H1 (cell line): ENCODE measurements at regions not wholly inside any gene's neighbourhood (a gene's known extent, or its start where the extent isn't known, plus 50 kb on each side); places are given as distances from the start of the nearest gene placed in this dataset.

Source experiments
- CTCF ChIA-PET: fragments of 300-600 bp; sonication (Branson Sonifier 250); formaldehyde crosslinking; loops from one replicate; lab custom pipeline; 2021; ENCODE audit not compliant: partially characterized antibody; lab: Charles Lee
- POLR2A ChIA-PET: fragments of 300-600 bp; sonication (Branson Sonifier 250); formaldehyde crosslinking; loops from one replicate; lab custom pipeline; 2021; ENCODE audit warnings: inconsistent platforms; ENCODE audit not compliant: partially characterized antibody; lab: Charles Lee
- DNase-seq, 2 experiments: peaks; one replicate each; pipeline versions ENCODE4 v3.0.0 to v3.0.0-alpha.2; 2010 to 2022; ENCODE audit warnings: low spot score in 2 of 2, low read depth in 1 of 2, mixed read lengths in 1 of 2
- FAIRE-seq: peaks from 2 replicates; lab custom pipeline; 2011; peaks lifted over from hg19 to GRCh38; lab: Jason Lieb, UNC
- H2AFZ ChIP-seq: 2 replicates; pipeline ENCODE4 v1.8.1; 2012; ENCODE audit warnings: low read length, inconsistent platforms
- H2AK5ac ChIP-seq: 2 replicates; pipeline ENCODE4 v1.6.1; 2013; ENCODE audit warnings: low read depth, low read length
- H2BK120ac ChIP-seq: replicated peaks from 2 replicates; pipeline ENCODE3; 2013; ENCODE audit warnings: low read depth, low read length, inconsistent platforms
- H2BK12ac ChIP-seq: 2 replicates; pipeline ENCODE4 v1.6.1; 2013; ENCODE audit warnings: low read depth, low read length
- H2BK15ac ChIP-seq: 2 replicates; pipeline ENCODE4 v1.6.1; 2013; ENCODE audit warnings: low read length
- H2BK20ac ChIP-seq: 2 replicates; pipeline ENCODE4 v1.6.1; 2013; ENCODE audit warnings: low read length
- H2BK5ac ChIP-seq: 2 replicates; pipeline ENCODE4 v1.6.1; 2013; ENCODE audit warnings: low read depth, low read length
- H3K14ac ChIP-seq: 2 replicates; pipeline ENCODE4 v1.6.1; 2013; ENCODE audit warnings: inconsistent platforms; ENCODE audit not compliant: insufficient read length
- H3K18ac ChIP-seq: 2 replicates; pipeline ENCODE4 v1.6.1; 2013; ENCODE audit warnings: low read length; ENCODE audit errors: extremely low read depth
- H3K23ac ChIP-seq: 2 replicates; pipeline ENCODE4 v1.6.1; 2013; ENCODE audit warnings: inconsistent platforms; ENCODE audit not compliant: insufficient read length
- H3K23me2 ChIP-seq: 2 replicates; pipeline ENCODE4 v1.6.1; 2013; ENCODE audit warnings: low read depth, low read length
- H3K27ac ChIP-seq: 2 replicates; pipeline ENCODE4 v1.6.1; 2011; ENCODE audit warnings: low read depth, low read length, inconsistent platforms
- H3K27me3 ChIP-seq, 4 experiments: replicated peaks in 1 of 4; 1 replicate in 1 of 4; 2 replicates in 3 of 4; pipeline versions ENCODE4 v1.6.1 to v1.8.1; 2011 to 2013; ENCODE audit warnings: low read length in 3 of 4, mild to moderate bottlenecking in 3 of 4, inconsistent platforms in 2 of 4, mixed read lengths in 2 of 4, moderate library complexity in 1 of 4; ENCODE audit not compliant: control insufficient read depth in 3 of 4, insufficient read depth in 3 of 4; ENCODE audit errors: extremely low read depth in 1 of 4
- H3K36me3 ChIP-seq, 4 experiments: 2 replicates each; pipeline versions ENCODE4 v1.6.1 to v1.8.1; 2011 to 2013; ENCODE audit warnings: mild to moderate bottlenecking in 4 of 4, low read length in 3 of 4, moderate library complexity in 2 of 4, control low read depth in 1 of 4, inconsistent platforms in 1 of 4; ENCODE audit not compliant: insufficient read depth in 4 of 4, control insufficient read depth in 2 of 4
- H3K4ac ChIP-seq: replicated peaks from 2 replicates; pipeline ENCODE3; 2013; ENCODE audit warnings: low read length, low read depth, mixed read lengths, inconsistent platforms; ENCODE audit not compliant: insufficient read length
- H3K4me1 ChIP-seq, 4 experiments: replicated peaks in 1 of 4; 1 replicate in 1 of 4; 2 replicates in 3 of 4; pipeline versions ENCODE4 v1.6.1 to v1.8.1; 2011 to 2013; ENCODE audit warnings: low read length in 3 of 4, inconsistent platforms in 2 of 4, mixed read lengths in 1 of 4; ENCODE audit not compliant: insufficient read depth in 4 of 4, control insufficient read depth in 3 of 4
- H3K4me2 ChIP-seq, 2 experiments: 2 replicates each; pipeline versions ENCODE4 v1.6.1 to v1.8.1; 2011 to 2013; ENCODE audit warnings: low read depth in 2 of 2, low read length in 2 of 2, control low read depth in 1 of 2, inconsistent platforms in 1 of 2, mild to moderate bottlenecking in 1 of 2; ENCODE audit not compliant: insufficient read depth in 1 of 2
- H3K4me3 ChIP-seq, 4 experiments: fragments of 200-600, 300-600 bp in 1 of 4; sonication (generic), shearing (Covaris generic), sonication (Bioruptor Twin) in 1 of 4; 2 replicates each; pipeline versions ENCODE4 v1.5.1 to v1.8.1; 2011 to 2016; ENCODE audit warnings: low read length in 4 of 4, low read depth in 3 of 4, control low read depth in 2 of 4, inconsistent platforms in 2 of 4, mild to moderate bottlenecking in 2 of 4, mixed read lengths in 1 of 4, moderate library complexity in 1 of 4; ENCODE audit not compliant: insufficient read depth in 2 of 4; ENCODE audit errors: extremely low read depth in 1 of 4
- H3K56ac ChIP-seq: replicated peaks from 2 replicates; pipeline ENCODE3; 2013; ENCODE audit warnings: low read depth, mild to moderate bottlenecking, mixed read lengths, low read length, inconsistent platforms; ENCODE audit not compliant: insufficient read length
- H3K79me1 ChIP-seq: 2 replicates; pipeline ENCODE4 v1.6.1; 2013; ENCODE audit warnings: low read depth, low read length, control low read depth
- H3K79me2 ChIP-seq, 2 experiments: 2 replicates each; pipeline versions ENCODE4 v1.6.1 to v1.8.1; 2012 to 2013; ENCODE audit warnings: low read length in 2 of 2, mild to moderate bottlenecking in 2 of 2, inconsistent platforms in 1 of 2; ENCODE audit not compliant: insufficient read depth in 2 of 2, control insufficient read depth in 1 of 2
- H3K9ac ChIP-seq, 4 experiments: replicated peaks in 1 of 4; 1 replicate in 1 of 4; 2 replicates in 3 of 4; pipeline versions ENCODE4 v1.6.1 to v1.8.1; 2011 to 2013; ENCODE audit warnings: low read depth in 3 of 4, low read length in 3 of 4, control low read depth in 2 of 4, mild to moderate bottlenecking in 2 of 4, moderate library complexity in 2 of 4, inconsistent platforms in 1 of 4; ENCODE audit errors: extremely low read depth in 1 of 4
- H3K9me3 ChIP-seq, 2 experiments: 2 replicates each; pipeline versions ENCODE4 v1.6.1 to v1.8.1; 2012 to 2013; ENCODE audit warnings: mild to moderate bottlenecking in 2 of 2, moderate library complexity in 2 of 2, control low read depth in 1 of 2, inconsistent platforms in 1 of 2, low read depth in 1 of 2, low read length in 1 of 2, mixed read lengths in 1 of 2; ENCODE audit not compliant: insufficient read depth in 2 of 2
- H4K20me1 ChIP-seq, 2 experiments: replicated peaks in 1 of 2; 2 replicates each; pipeline versions ENCODE3 to v1.8.1; 2011 to 2013; ENCODE audit warnings: inconsistent platforms in 2 of 2, low read length in 2 of 2, mild to moderate bottlenecking in 1 of 2; ENCODE audit not compliant: insufficient read depth in 2 of 2, control insufficient read depth in 1 of 2
- H4K5ac ChIP-seq: 2 replicates; pipeline ENCODE4 v1.6.1; 2013; ENCODE audit warnings: low read length, low read depth, mixed read lengths, inconsistent platforms; ENCODE audit not compliant: insufficient read length
- H4K8ac ChIP-seq: 2 replicates; pipeline ENCODE4 v1.8.0; 2013; ENCODE audit warnings: mild to moderate bottlenecking, moderate library complexity, low read length, inconsistent platforms; ENCODE audit not compliant: insufficient read depth; ENCODE audit errors: extremely low read depth
- H4K91ac ChIP-seq: replicated peaks from 2 replicates; pipeline ENCODE3; 2013; ENCODE audit warnings: low read length, mixed read lengths, inconsistent platforms; ENCODE audit not compliant: insufficient read length
- ASH2L ChIP-seq: fragments of 200-600, 300-600 bp; sonication (generic); IDR thresholded peaks from one replicate; pipeline ENCODE4 v1.7.1; 2017; ENCODE audit warnings: low read length
- BACH1 ChIP-seq: IDR thresholded peaks from 2 replicates; pipeline ENCODE4 v1.6.1; 2012; ENCODE audit warnings: low read length, improper control_type of control experiment
- CBX8 ChIP-seq: fragments of 300-800, 300-1000 bp; sonication (generic); IDR thresholded peaks from 2 replicates; pipeline ENCODE4 v1.7.1; 2016; ENCODE audit warnings: low read depth, low read length, borderline replicate concordance
- CREB1 ChIP-seq: IDR thresholded peaks from 2 replicates; pipeline ENCODE4 v1.6.1; 2012; ENCODE audit warnings: inconsistent platforms
- E2F6 ChIP-seq: IDR thresholded peaks from 2 replicates; pipeline ENCODE4 v1.6.1; 2012; ENCODE audit warnings: inconsistent platforms
- GTF2F1 ChIP-seq: IDR thresholded peaks from 2 replicates; pipeline ENCODE4 v1.6.1; 2012; ENCODE audit warnings: low read depth, low read length, improper control_type of control experiment, borderline replicate concordance
- MAFK ChIP-seq: IDR thresholded peaks from 2 replicates; pipeline ENCODE4 v1.6.1; 2012; ENCODE audit warnings: low read depth, mild to moderate bottlenecking, improper control_type of control experiment, low read length
- POLR2A ChIP-seq, 2 experiments: IDR thresholded peaks; 1 replicate in 1 of 2; 2 replicates in 1 of 2; pipeline ENCODE4 v1.6.1; 2011; ENCODE audit warnings: low read depth in 2 of 2, low read length in 2 of 2, mild to moderate bottlenecking in 2 of 2; ENCODE audit errors: control extremely low read depth in 1 of 2
- POU5F1 ChIP-seq: IDR thresholded peaks from 2 replicates; pipeline ENCODE4 v1.6.1; 2011; ENCODE audit warnings: low read depth, mild to moderate bottlenecking, low read length, moderate library complexity
- RAD21 ChIP-seq, 2 experiments: IDR thresholded peaks in 1 of 2; conservative IDR thresholded peaks in 1 of 2; 2 replicates each; pipeline ENCODE4 v1.6.1; 2011; ENCODE audit warnings: low read depth in 2 of 2, low read length in 2 of 2, improper control_type of control experiment in 1 of 2, inconsistent platforms in 1 of 2, mild to moderate bottlenecking in 1 of 2, moderate library complexity in 1 of 2
- RBBP5 ChIP-seq: IDR thresholded peaks from 2 replicates; pipeline ENCODE4 v1.7.1; 2012; ENCODE audit warnings: low read depth, mild to moderate bottlenecking, inconsistent platforms, low read length, moderate library complexity, borderline replicate concordance
- SIX5 ChIP-seq: IDR thresholded peaks from 2 replicates; pipeline ENCODE4 v1.6.1; 2011; ENCODE audit warnings: mild to moderate bottlenecking, low read depth, low read length
- SP1 ChIP-seq: IDR thresholded peaks from 2 replicates; pipeline ENCODE4 v1.6.1; 2011; ENCODE audit warnings: low read depth, low read length
- TBP ChIP-seq: IDR thresholded peaks from 2 replicates; pipeline ENCODE4 v1.6.1; 2011; ENCODE audit warnings: low read depth, low read length, improper control_type of control experiment
- WGBS, 2 experiments: shearing (Covaris generic) in 1 of 2; methylation state at CpG; one replicate each; pipeline versions ENCODE4 v1.1.6 to v1.1.7; 2013 to 2015; ENCODE audit warnings: low lambda C conversion rate in 2 of 2, mixed read lengths in 2 of 2, inconsistent platforms in 1 of 2, low coverage in 1 of 2, missing lambda C conversion rate in 1 of 2; ENCODE audit not compliant: insufficient replicate concordance in 2 of 2, insufficient coverage in 1 of 2, insufficient read length in 1 of 2; ENCODE audit errors: extremely low coverage in 1 of 2, missing lambda C conversion rate in 1 of 2; 5-methylcytosine and 5-hydroxymethylcytosine counted together
- TF ChIP-seq, protein P1 (sequence below): IDR thresholded peaks from 2 replicates; pipeline ENCODE4 v1.6.1; 2011; ENCODE audit warnings: low read length, improper control_type of control experiment

- Histone ChIP-seq H3K9ac (no peak overlapping the region), H3K27ac (no peak overlapping the region), H3K56ac (no peak overlapping the region), H4K8ac (no peak overlapping the region), H4K91ac (no peak overlapping the region), H3K4me2 (no peak overlapping the region), H2BK15ac (no peak overlapping the region), H2AFZ (no peak overlapping the region), H2BK20ac (no peak overlapping the region), H3K79me2 (no peaks in the 10 kb centered on the region), H3K4ac (no peak overlapping the region), H3K23ac (no peak overlapping the region), H3K36me3 (no peaks in the 10 kb centered on the region), H2BK120ac (no peak overlapping the region), H2AK5ac (no peak overlapping the region), H3K9me3 (peaks cover 2 to 3% of the 10 kb centered on the region in 2 experiments; a peak in 2 of 4 replicates), H3K27me3 (no peaks in the 10 kb centered on the region), H3K4me3 (no peak overlapping the region), H2BK12ac (no peak overlapping the region), H3K79me1 (no peaks in the 10 kb centered on the region), H3K18ac (no peak overlapping the region), H3K23me2 (no peaks in the 10 kb centered on the region), H4K20me1 (no peaks in the 10 kb centered on the region), H3K14ac (no peak overlapping the region), H2BK5ac (no peak overlapping the region), H3K4me1 (no peaks in the 10 kb centered on the region), H4K5ac (no peak overlapping the region)
- POLR2A ChIA-PET: no interaction called here
- FAIRE-seq (no peak), DNase-seq (no peak)
- 97% methylated on average over 4 of the region's 4 CpGs; no CpG with 5 or more reads in 1 of the 2 experiments for WGBS, 2 experiments
- CTCF ChIA-PET: interaction anchor here (0.6 to 3.0 kb wide), 9 partner anchors 9 to 812 kb away, joined by 3 to 12 read pairs (median 5); no protein-coding TSS in a partner anchor
- no peak for TF ChIP-seq SP1
- TF ChIP-seq, protein P1, sequence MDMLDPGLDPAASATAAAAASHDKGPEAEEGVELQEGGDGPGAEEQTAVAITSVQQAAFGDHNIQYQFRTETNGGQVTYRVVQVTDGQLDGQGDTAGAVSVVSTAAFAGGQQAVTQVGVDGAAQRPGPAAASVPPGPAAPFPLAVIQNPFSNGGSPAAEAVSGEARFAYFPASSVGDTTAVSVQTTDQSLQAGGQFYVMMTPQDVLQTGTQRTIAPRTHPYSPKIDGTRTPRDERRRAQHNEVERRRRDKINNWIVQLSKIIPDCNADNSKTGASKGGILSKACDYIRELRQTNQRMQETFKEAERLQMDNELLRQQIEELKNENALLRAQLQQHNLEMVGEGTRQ: no peak
- TF ChIP-seq MAFK: no peak
- TF ChIP-seq CBX8: no peak
- TF ChIP-seq GTF2F1: no peak
- TF ChIP-seq RAD21 (IDR thresholded peaks at IDR 0.05 in 1 of 2, conservative IDR thresholded peaks at IDR 0.05 in 1 of 2; ENCODE audit: low read depth in 2 of 2, low read length in 2 of 2): no peak
- no peak for TF ChIP-seq BACH1
- TF ChIP-seq CREB1: no peak
- no peak for TF ChIP-seq TBP
- TF ChIP-seq SIX5: no peak
- no peak for TF ChIP-seq ASH2L
- no peak for TF ChIP-seq POU5F1
- TF ChIP-seq RBBP5: no peak
- no peak for TF ChIP-seq POLR2A (IDR thresholded peaks at IDR 0.05; ENCODE audit: control extremely low read depth in 1 of 2, low read depth in 2 of 2, low read length in 2 of 2)
- TF ChIP-seq E2F6: no peak
Observed at GRCh38 chr12:59158681-59159080, 238.4 kb upstream of the LRIG3 start.
